H9 (cell line): ENCODE measurements at regions not wholly inside any gene's neighbourhood (a gene's known extent, or its start where the extent isn't known, plus 50 kb on each side); places are given as distances from the start of the nearest gene placed in this dataset.

Experiments
- DNase-seq: peaks from one replicate; pipeline ENCODE4 v3.0.0-alpha.2; 2017
- H2AFZ ChIP-seq: one replicate; pipeline ENCODE4 v1.6.1; 2013; ENCODE audit warnings: mild to moderate bottlenecking, low read length, control low read depth, moderate library complexity
- H2AK5ac ChIP-seq: 2 replicates; pipeline ENCODE4 v1.6.1; 2013; ENCODE audit warnings: low read length, control low read depth, mixed read lengths; ENCODE audit not compliant: insufficient read length
- H2BK120ac ChIP-seq: one replicate; pipeline ENCODE4 v1.6.1; 2013; ENCODE audit warnings: low read depth, mild to moderate bottlenecking, low read length, control low read depth, inconsistent platforms; ENCODE audit not compliant: poor library complexity, severe bottlenecking
- H2BK12ac ChIP-seq: 2 replicates; pipeline ENCODE4 v1.6.1; 2013; ENCODE audit warnings: low read length, control low read depth, mixed read lengths, low read depth; ENCODE audit not compliant: insufficient read length
- H2BK15ac ChIP-seq: 2 replicates; pipeline ENCODE4 v1.6.1; 2013; ENCODE audit warnings: low read depth, low read length, control low read depth
- H2BK20ac ChIP-seq: one replicate; pipeline ENCODE4 v1.6.1; 2013; ENCODE audit warnings: low read depth, mild to moderate bottlenecking, low read length, control low read depth, inconsistent platforms; ENCODE audit not compliant: poor library complexity, severe bottlenecking
- H2BK5ac ChIP-seq: 2 replicates; pipeline ENCODE4 v1.6.1; 2013; ENCODE audit warnings: low read length, control low read depth, mixed read lengths; ENCODE audit not compliant: insufficient read length
- H3K14ac ChIP-seq: 2 replicates; pipeline ENCODE4 v1.6.1; 2013; ENCODE audit warnings: low read length, control low read depth; ENCODE audit not compliant: insufficient read depth
- H3K18ac ChIP-seq: 2 replicates; pipeline ENCODE4 v1.6.1; 2013; ENCODE audit warnings: low read depth, mild to moderate bottlenecking, mixed read lengths, low read length, control low read depth; ENCODE audit not compliant: insufficient read length
- H3K23ac ChIP-seq: 2 replicates; pipeline ENCODE4 v1.6.1; 2013; ENCODE audit warnings: low read length, control low read depth, mixed read lengths, low read depth; ENCODE audit not compliant: insufficient read length
- H3K23me2 ChIP-seq: 2 replicates; pipeline ENCODE4 v1.6.1; 2013; ENCODE audit warnings: low read depth, mild to moderate bottlenecking, mixed read lengths, low read length, control low read depth; ENCODE audit not compliant: insufficient read length, poor library complexity, severe bottlenecking
- H3K27ac ChIP-seq: 2 replicates; pipeline ENCODE4 v1.5.1; 2013; ENCODE audit warnings: low read length, control low read depth, mixed read lengths, low read depth; ENCODE audit not compliant: insufficient read length
- H3K27me3 ChIP-seq: 2 replicates; pipeline ENCODE4 v1.6.1; 2013; ENCODE audit warnings: low read length, control low read depth, inconsistent platforms; ENCODE audit not compliant: insufficient read depth
- H3K4ac ChIP-seq: 2 replicates; pipeline ENCODE4 v1.6.1; 2013; ENCODE audit warnings: low read depth, mild to moderate bottlenecking, control low read depth, inconsistent platforms, low read length, moderate library complexity
- H3K4me1 ChIP-seq: 2 replicates; pipeline ENCODE4 v1.6.1; 2013; ENCODE audit warnings: low read length, control low read depth, inconsistent platforms; ENCODE audit not compliant: insufficient read depth
- H3K4me2 ChIP-seq: 2 replicates; pipeline ENCODE4 v1.6.1; 2013; ENCODE audit warnings: low read length, control low read depth, mixed read lengths; ENCODE audit not compliant: insufficient read length, insufficient read depth
- H3K56ac ChIP-seq: 2 replicates; pipeline ENCODE4 v1.6.1; 2013; ENCODE audit warnings: low read depth, mild to moderate bottlenecking, mixed read lengths, low read length, control low read depth; ENCODE audit not compliant: insufficient read length
- H3K79me1 ChIP-seq: 2 replicates; pipeline ENCODE4 v1.6.1; 2013; ENCODE audit warnings: low read depth, mild to moderate bottlenecking, moderate library complexity, low read length, control low read depth, inconsistent platforms; ENCODE audit not compliant: insufficient read depth, poor library complexity, severe bottlenecking
- H3K79me2 ChIP-seq: 2 replicates; pipeline ENCODE4 v1.6.1; 2013; ENCODE audit warnings: low read length, control low read depth, inconsistent platforms; ENCODE audit not compliant: insufficient read depth
- H3K9ac ChIP-seq: 2 replicates; pipeline ENCODE4 v1.6.1; 2013; ENCODE audit warnings: low read length, control low read depth, mixed read lengths; ENCODE audit not compliant: insufficient read length; ENCODE audit errors: extremely low read depth
- H3K9me3 ChIP-seq: one replicate; pipeline ENCODE4 v1.6.1; 2013; ENCODE audit warnings: low read depth, low read length, inconsistent platforms; ENCODE audit not compliant: control insufficient read depth
- H3T11ph ChIP-seq: one replicate; pipeline ENCODE4 v1.6.1; 2013; ENCODE audit warnings: mild to moderate bottlenecking, low read length, control low read depth, inconsistent platforms
- H4K20me1 ChIP-seq: one replicate; pipeline ENCODE4 v1.6.1; 2013; ENCODE audit not compliant: control insufficient read depth, insufficient read length, insufficient read depth
- H4K5ac ChIP-seq: 2 replicates; pipeline ENCODE4 v1.6.1; 2013; ENCODE audit warnings: low read depth, mild to moderate bottlenecking, mixed read lengths, low read length, control low read depth; ENCODE audit not compliant: insufficient read length
- H4K8ac ChIP-seq: replicated peaks from 2 replicates; pipeline ENCODE4 v1.6.1; 2013; ENCODE audit warnings: low read length, control low read depth, mixed read lengths, low read depth; ENCODE audit not compliant: insufficient read length
- H4K91ac ChIP-seq: 2 replicates; pipeline ENCODE4 v1.6.1; 2013; ENCODE audit warnings: low read depth, mild to moderate bottlenecking, moderate library complexity, mixed read lengths, low read length, control low read depth; ENCODE audit not compliant: insufficient read length
- H3K27ac Mint-ChIP-seq, 3 experiments: 2 replicates in 2 of 3; 3 replicates in 1 of 3; pipeline ENCODE4 v1.8.0; 2020 to 2021; ENCODE audit warnings: mixed read lengths in 3 of 3, mild to moderate bottlenecking in 1 of 3, moderate library complexity in 1 of 3
- H3K27me3 Mint-ChIP-seq: 2 replicates; pipeline ENCODE4 v1.8.0; 2021; ENCODE audit warnings: low read depth, mild to moderate bottlenecking, moderate library complexity, mixed read lengths
- H3K36me3 Mint-ChIP-seq, 3 experiments: 2 replicates in 2 of 3; 3 replicates in 1 of 3; pipeline ENCODE4 v1.8.0; 2020 to 2021; ENCODE audit warnings: low read depth in 3 of 3, mixed read lengths in 3 of 3; ENCODE audit not compliant: insufficient read depth in 1 of 3
- H3K4me1 Mint-ChIP-seq, 2 experiments: 2 replicates each; pipeline ENCODE4 v1.8.0; 2020; ENCODE audit warnings: mixed read lengths in 2 of 2
- H3K4me3 Mint-ChIP-seq, 2 experiments: 2 replicates in 1 of 2; 3 replicates in 1 of 2; pipeline ENCODE4 v1.8.0; 2020 to 2021; ENCODE audit warnings: mild to moderate bottlenecking in 2 of 2, mixed read lengths in 2 of 2, moderate library complexity in 1 of 2
- H3K9me3 Mint-ChIP-seq, 2 experiments: 2 replicates in 1 of 2; 3 replicates in 1 of 2; pipeline ENCODE4 v1.8.0; 2020; ENCODE audit warnings: mild to moderate bottlenecking in 2 of 2, mixed read lengths in 2 of 2, moderate library complexity in 1 of 2
- CTCF ChIP-seq: fragments of 200-600 bp; sonication (generic); conservative IDR thresholded peaks from 3 replicates; pipeline ENCODE4 v1.8.0; 2021; ENCODE audit warnings: antibody characterized with exemption, mild to moderate bottlenecking
- WGBS: extraction: QIAGEN DNeasy Blood & Tissue Kit; methylation state at CpG from one replicate; pipeline ENCODE4 v1.1.7; 2013; ENCODE audit warnings: missing lambda C conversion rate, low lambda C conversion rate, mixed read lengths; ENCODE audit not compliant: insufficient read length; ENCODE audit errors: extremely low coverage; 5-methylcytosine and 5-hydroxymethylcytosine counted together

- Histone ChIP-seq H3K14ac (no peak overlapping the region), H2BK5ac (no peak overlapping the region), H3K23ac (no peak overlapping the region), H3K79me2 (no peaks in the 10 kb centered on the region), H3K27me3 (no peaks in the 10 kb centered on the region), H4K91ac (no peak overlapping the region), H2AK5ac (no peak overlapping the region), H3K27ac (no peak overlapping the region), H3T11ph (no peak overlapping the region), H4K20me1 (no peaks in the 10 kb centered on the region), H2BK12ac (no peak overlapping the region), H2BK20ac (no peak overlapping the region), H3K4me2 (no peak overlapping the region), H3K79me1 (no peaks in the 10 kb centered on the region), H2BK15ac (no peak overlapping the region), H4K5ac (no peak overlapping the region), H3K56ac (no peak overlapping the region), H3K9ac (no peak overlapping the region), H3K9me3 (no peaks in the 10 kb centered on the region), H3K4ac (no peak overlapping the region), H2AFZ (no peak overlapping the region), H3K23me2 (no peaks in the 10 kb centered on the region), H4K8ac (no peak overlapping the region), H3K18ac (no peak overlapping the region), H2BK120ac (no peak overlapping the region), H3K4me1 (no peaks in the 10 kb centered on the region)
- Mint-ChIP-seq H3K4me3 (no peak overlapping the region), H3K4me1 (no peaks in the 10 kb centered on the region), H3K9me3 (no peaks in the 10 kb centered on the region), H3K27me3 (no peaks in the 10 kb centered on the region; the same call in 1 of the 2 replicates), H3K27ac (no peak overlapping the region), H3K36me3 (no peaks in the 10 kb centered on the region)
- WGBS: no CpG with 5 or more reads among the region's 3 CpGs
- TF ChIP-seq CTCF: peak; percentile 58
- no peak for DNase-seq
Observed at GRCh38 chr5:89283728-89284493, 400.9 kb upstream of the MEF2C start.
